ENCODE measurements at regions not wholly inside any gene's neighbourhood (a gene's known extent, or its start where the extent isn't known, plus 50 kb on each side); places are given as distances from the start of the nearest gene placed in this dataset.

DNA sequence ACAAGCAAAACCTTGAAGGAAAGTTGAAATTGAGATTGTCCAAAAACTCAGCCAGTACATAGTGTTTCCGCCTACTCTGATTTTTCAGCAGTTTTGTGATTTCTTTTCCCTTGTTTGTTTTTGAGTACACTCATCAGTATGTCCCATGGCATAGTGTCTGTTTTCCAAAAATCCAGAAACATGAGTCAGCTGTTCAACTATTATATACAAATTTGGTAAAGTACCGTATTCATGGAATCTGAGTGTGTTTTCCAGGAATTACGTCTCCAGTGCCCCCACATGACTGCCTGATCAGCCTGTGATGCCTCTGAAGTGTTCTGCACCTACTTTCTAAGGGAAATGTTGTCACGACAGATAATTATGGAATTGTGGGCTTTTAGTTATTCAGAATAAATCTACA lies 186.8 kb downstream of the LTN1 start:
- TF ChIP-seq, protein P1, sequence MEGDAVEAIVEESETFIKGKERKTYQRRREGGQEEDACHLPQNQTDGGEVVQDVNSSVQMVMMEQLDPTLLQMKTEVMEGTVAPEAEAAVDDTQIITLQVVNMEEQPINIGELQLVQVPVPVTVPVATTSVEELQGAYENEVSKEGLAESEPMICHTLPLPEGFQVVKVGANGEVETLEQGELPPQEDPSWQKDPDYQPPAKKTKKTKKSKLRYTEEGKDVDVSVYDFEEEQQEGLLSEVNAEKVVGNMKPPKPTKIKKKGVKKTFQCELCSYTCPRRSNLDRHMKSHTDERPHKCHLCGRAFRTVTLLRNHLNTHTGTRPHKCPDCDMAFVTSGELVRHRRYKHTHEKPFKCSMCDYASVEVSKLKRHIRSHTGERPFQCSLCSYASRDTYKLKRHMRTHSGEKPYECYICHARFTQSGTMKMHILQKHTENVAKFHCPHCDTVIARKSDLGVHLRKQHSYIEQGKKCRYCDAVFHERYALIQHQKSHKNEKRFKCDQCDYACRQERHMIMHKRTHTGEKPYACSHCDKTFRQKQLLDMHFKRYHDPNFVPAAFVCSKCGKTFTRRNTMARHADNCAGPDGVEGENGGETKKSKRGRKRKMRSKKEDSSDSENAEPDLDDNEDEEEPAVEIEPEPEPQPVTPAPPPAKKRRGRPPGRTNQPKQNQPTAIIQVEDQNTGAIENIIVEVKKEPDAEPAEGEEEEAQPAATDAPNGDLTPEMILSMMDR (IDR thresholded peaks at IDR 0.05; ENCODE audit: borderline replicate concordance, extremely low read depth, low read length, poor library complexity, severe bottlenecking): no peak
- TF ChIP-seq EZH2 (IDR thresholded peaks at IDR 0.05; ENCODE audit: borderline replicate concordance, low read depth, low read length, severe bottlenecking): no peak
